NCI-H146 treated with DMSO at 0.1 percent for 48 hours (cell line): ENCODE measurements at regions not wholly inside any gene's neighbourhood (a gene's known extent, or its start where the extent isn't known, plus 50 kb on each side); places are given as distances from the start of the nearest gene placed in this dataset.
"Not testable (repeated sequence)": the region's sequence is repeated elsewhere in the genome, so short reads cannot be mapped to it uniquely, and the experiment has no call there.

Experiments used
- DNase-seq: peaks from one replicate; lab custom pipeline; 2025; ENCODE audit not compliant: unreplicated experiment; lab: John Stamatoyannopoulos, UW

- not testable (repeated sequence) for DNase-seq
Measured at GRCh38 chr18:14342170-14342569, 201.2 kb downstream of the POTEC start.

- DNase-seq: not testable (repeated sequence)
Measured at GRCh38 chr18:14336017-14336416, 203.8 kb upstream of the ZNF519 start.

- not testable (repeated sequence) for DNase-seq
Measured at GRCh38 chr18:14321217-14321616, 189.0 kb upstream of the ZNF519 start.

GRCh38 chr18:14301255-14301654 is 169.0 kb upstream of the ZNF519 start:
- DNase-seq: not testable (repeated sequence)

GRCh38 chr18:14295081-14295480 is 162.8 kb upstream of the ZNF519 start:
- DNase-seq: not testable (repeated sequence)

- no peak for DNase-seq
Measured at GRCh38 chr18:14285053-14285452, 152.8 kb upstream of the ZNF519 start.

- not testable (repeated sequence) for DNase-seq
Measured at GRCh38 chr18:14275391-14275790, 143.2 kb upstream of the ZNF519 start.

- not testable (repeated sequence) for DNase-seq
Measured at GRCh38 chr18:14265637-14266410, 133.6 kb upstream of the ZNF519 start.

- DNase-seq: not testable (repeated sequence)
Measured at GRCh38 chr18:14262786-14263185, 130.6 kb upstream of the ZNF519 start.

GRCh38 chr18:14250084-14250677 is 117.9 kb upstream of the ZNF519 start:
- DNase-seq: not testable (repeated sequence)

- DNase-seq: not testable (repeated sequence)
Measured at GRCh38 chr18:14239224-14239623, 107.0 kb upstream of the ZNF519 start.

- DNase-seq: not testable (repeated sequence)
Measured at GRCh38 chr18:14236356-14237048, 104.3 kb upstream of the ZNF519 start.

- DNase-seq: not testable (repeated sequence)
Measured at GRCh38 chr18:14225286-14225679, 93.0 kb upstream of the ZNF519 start.

- DNase-seq: not testable (repeated sequence)
Measured at GRCh38 chr18:14224551-14225285, 92.5 kb upstream of the ZNF519 start.

GRCh38 chr18:14223919-14224318 is 91.7 kb upstream of the ZNF519 start:
- DNase-seq: not testable (repeated sequence)

GRCh38 chr18:14223231-14223822 is 91.1 kb upstream of the ZNF519 start:
- not testable (repeated sequence) for DNase-seq

GRCh38 chr18:14222354-14223221 is 90.4 kb upstream of the ZNF519 start:
- DNase-seq: not testable (repeated sequence)

GRCh38 chr18:14221689-14222088 is 89.5 kb upstream of the ZNF519 start:
- DNase-seq: no peak

- DNase-seq: not testable (repeated sequence)
Measured at GRCh38 chr18:14215952-14216351, 83.7 kb upstream of the ZNF519 start.

GRCh38 chr18:14203424-14203823 is 71.2 kb upstream of the ZNF519 start:
- DNase-seq: not testable (repeated sequence)
